Uterus (tissue), 3 donors: ENCODE measurements at regions not wholly inside any gene's neighbourhood (a gene's known extent, or its start where the extent isn't known, plus 50 kb on each side); places are given as distances from the start of the nearest gene placed in this dataset.
A peak's percentile ranks its signal among the peaks of the same experiment; 100 is the strongest.

Source experiments
- DNase-seq, 2 donors: peaks; one replicate each; pipeline ENCODE4 v3.0.0-alpha.2; 2019 to 2020
- H3K27ac ChIP-seq, 2 donors: fragments of 200-600 bp; sonication (generic); 1 replicate in 1 of 2; 2 replicates in 1 of 2; pipeline ENCODE4 v1.5.1; 2016 to 2018
- H3K27me3 ChIP-seq, 2 donors: fragments of 200-600 bp; sonication (generic); one replicate each; pipeline ENCODE4 v1.5.1; 2018 to 2019; ENCODE audit warnings: control low read depth in 1 of 2
- H3K36me3 ChIP-seq, 2 donors: fragments of 200-600 bp; sonication (generic); one replicate each; pipeline ENCODE4 v1.5.1; 2019; ENCODE audit warnings: control low read depth in 1 of 2
- H3K4me1 ChIP-seq, 2 donors: fragments of 200-600 bp; sonication (generic); one replicate each; pipeline ENCODE4 v1.5.1; 2018 to 2019; ENCODE audit warnings: control low read depth in 1 of 2
- H3K4me3 ChIP-seq, 2 donors: fragments of 200-600 bp; sonication (generic); 1 replicate in 1 of 2; 2 replicates in 1 of 2; pipeline ENCODE4 v1.5.1; 2018 to 2019; ENCODE audit warnings: mild to moderate bottlenecking in 1 of 2
- H3K9me3 ChIP-seq, 2 donors: fragments of 200-600 bp; sonication (generic); one replicate each; pipeline ENCODE4 v1.5.1; 2019; ENCODE audit warnings: control low read depth in 1 of 2
- CTCF ChIP-seq, 4 experiments: fragments of 200-600 bp in 2 of 4; fragments of 450-650 bp in 2 of 4; sonication (generic) in 2 of 4; IDR thresholded peaks; one replicate each; pipeline ENCODE4 v1.5.1; 2016 to 2019; ENCODE audit warnings: antibody characterized with exemption in 4 of 4, mild to moderate bottlenecking in 2 of 4, moderate library complexity in 1 of 4
- POLR2A ChIP-seq, 2 donors: fragments of 450-650 bp; IDR thresholded peaks; one replicate each; pipeline ENCODE4 v1.6.1; 2016; ENCODE audit warnings: antibody characterized with exemption in 2 of 2, mild to moderate bottlenecking in 1 of 2, moderate library complexity in 1 of 2
- intact Hi-C: fragments of 100-400 bp; cut with DNase I; formaldehyde crosslinking; loops from one replicate; pipeline ENCODE4 v1.15.1; 2023; ENCODE audit warnings: low total_unique reads
- donor health status: DM: yes; HTN: yes; CAD: no.

GRCh38 chr4:26174027-26174426 is 146.8 kb upstream of the RBPJ start:
- H3K36me3 ChIP-seq: no peaks in the 10 kb centered on the region
- no peaks in the 10 kb centered on the region for H3K4me1 ChIP-seq
- H3K9me3 ChIP-seq: no peaks in the 10 kb centered on the region
- no peak for DNase-seq
- no peak overlapping the region for H3K27ac ChIP-seq
- intact Hi-C loops: no loop called here
- H3K27me3 ChIP-seq: no peaks in the 10 kb centered on the region
- no peak for TF ChIP-seq CTCF (IDR thresholded peaks at IDR 0.05)
- TF ChIP-seq POLR2A (IDR thresholded peaks at IDR 0.05): no peak
- no peak overlapping the region for H3K4me3 ChIP-seq

DNA sequence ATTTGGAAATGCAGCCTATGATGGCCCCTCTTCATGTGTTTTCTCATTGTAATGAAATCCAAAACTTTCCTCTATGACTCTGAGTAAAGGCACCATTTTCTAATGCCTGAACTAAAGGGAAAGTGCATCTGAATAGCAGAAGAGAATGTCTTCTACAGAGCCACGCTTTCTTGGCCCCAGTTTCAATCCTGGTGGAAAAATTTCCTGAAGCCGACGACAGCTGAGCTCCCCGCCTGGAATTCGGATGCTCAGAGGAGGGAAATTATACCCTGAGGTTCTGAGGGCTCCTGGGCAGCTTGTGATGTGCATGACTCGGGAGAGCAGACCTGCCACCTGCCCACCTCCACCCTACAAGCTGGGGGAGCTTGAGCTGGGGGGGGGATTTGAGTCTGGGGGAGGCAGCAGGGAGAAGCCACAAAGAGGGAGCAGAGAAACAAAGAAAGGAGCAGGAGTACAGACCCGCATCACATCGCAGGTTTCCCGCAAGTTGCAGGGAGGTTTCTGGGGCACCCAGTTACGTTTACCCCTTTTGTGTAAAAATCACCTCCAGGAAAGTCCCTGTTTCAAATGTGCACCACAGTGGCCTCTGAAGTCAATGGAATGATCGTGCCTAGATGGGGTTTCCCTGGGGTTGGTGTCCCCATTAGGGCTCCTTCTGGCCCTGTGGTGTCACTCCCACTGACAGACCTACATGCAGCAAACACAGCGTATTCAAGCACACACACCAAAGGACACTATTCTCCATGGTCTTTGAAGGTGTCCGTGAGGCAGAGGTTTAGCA is 145.6 kb upstream of the RBPJ start:
- Histone ChIP-seq H3K36me3 (no peaks in the 10 kb centered on the region), H3K4me1 (no peaks in the 10 kb centered on the region), H3K9me3 (no peaks in the 10 kb centered on the region), H3K4me3 (no peak overlapping the region), H3K27me3 (no peaks in the 10 kb centered on the region), H3K27ac (no peak overlapping the region)
- TF ChIP-seq CTCF (IDR thresholded peaks at IDR 0.05): no peak
- TF ChIP-seq POLR2A (IDR thresholded peaks at IDR 0.05): no peak
- no peak for DNase-seq
- intact Hi-C loops: no loop called here

DNA sequence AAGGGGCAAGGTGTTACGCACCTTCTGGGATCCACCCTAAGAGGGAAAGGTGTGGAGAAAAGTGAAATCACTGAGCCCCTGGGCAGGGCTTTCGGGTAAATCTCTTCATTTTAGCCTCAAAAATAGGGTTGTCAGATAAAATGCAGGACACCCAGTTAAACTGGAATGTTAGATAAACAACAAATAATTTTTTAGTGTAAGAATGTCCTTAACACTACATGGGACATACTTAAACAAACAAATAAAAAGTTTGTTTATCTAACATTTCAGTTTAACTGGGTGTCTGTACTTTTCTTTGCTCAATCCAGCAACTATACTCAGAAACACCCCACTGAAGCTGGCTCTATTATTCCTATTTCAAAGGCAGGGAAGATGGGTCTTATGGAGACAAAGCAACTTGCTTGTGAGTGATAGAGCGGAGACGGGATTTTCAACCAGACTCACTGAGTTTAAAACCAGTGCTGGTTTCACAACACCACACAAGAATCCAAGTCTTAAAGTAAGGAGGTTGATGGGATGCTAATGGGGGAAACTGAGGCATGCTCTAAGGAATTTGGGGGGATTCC is 144.8 kb upstream of the RBPJ start:
- Histone ChIP-seq H3K36me3 (no peaks in the 10 kb centered on the region), H3K9me3 (no peaks in the 10 kb centered on the region), H3K27ac (no peak overlapping the region), H3K4me1 (no peaks in the 10 kb centered on the region), H3K27me3 (no peaks in the 10 kb centered on the region), H3K4me3 (no peak overlapping the region)
- intact Hi-C loops: no loop called here
- no peak for TF ChIP-seq CTCF (IDR thresholded peaks at IDR 0.05)
- no peak for TF ChIP-seq POLR2A (IDR thresholded peaks at IDR 0.05)
- DNase-seq: no peak

DNA sequence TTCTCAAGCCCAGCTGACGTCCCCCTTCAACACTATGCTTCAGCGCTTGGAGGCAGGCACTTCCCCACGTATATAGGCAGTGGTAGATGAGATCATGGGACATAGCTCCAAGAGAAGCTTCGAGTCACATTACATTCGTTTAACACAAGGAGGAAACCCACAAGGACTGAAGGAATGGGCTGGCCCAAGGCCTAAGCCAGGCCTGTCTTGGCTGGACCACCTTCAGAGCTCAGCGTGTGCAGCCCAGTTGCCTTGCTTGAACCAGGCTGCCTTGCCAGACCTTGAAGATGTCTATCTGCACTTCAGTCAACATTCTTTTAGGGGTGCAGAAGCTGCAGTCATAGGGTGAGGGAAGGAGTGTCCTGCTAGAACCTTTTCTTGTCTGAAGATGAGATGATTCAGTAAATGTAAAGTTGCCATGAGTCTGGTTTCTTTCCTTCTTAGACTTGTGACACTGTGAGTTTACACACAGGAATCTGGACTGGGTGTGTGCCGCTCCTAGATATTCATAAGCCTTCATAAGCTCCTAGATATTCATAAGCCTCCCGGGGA is 144.1 kb upstream of the RBPJ start:
- no peak for TF ChIP-seq CTCF (IDR thresholded peaks at IDR 0.05)
- no peak for TF ChIP-seq POLR2A (IDR thresholded peaks at IDR 0.05)
- no peaks in the 10 kb centered on the region for H3K9me3 ChIP-seq
- H3K27me3 ChIP-seq: no peaks in the 10 kb centered on the region
- intact Hi-C loops: no loop called here
- H3K4me3 ChIP-seq: no peak overlapping the region
- no peak overlapping the region for H3K27ac ChIP-seq
- no peak for DNase-seq
- no peaks in the 10 kb centered on the region for H3K36me3 ChIP-seq
- no peaks in the 10 kb centered on the region for H3K4me1 ChIP-seq

- no peaks in the 10 kb centered on the region for H3K27me3 ChIP-seq
- no peak overlapping the region for H3K4me3 ChIP-seq
- H3K9me3 ChIP-seq: no peaks in the 10 kb centered on the region
- no peak overlapping the region for H3K27ac ChIP-seq
- peak; percentile 27 to 40 for DNase-seq
- TF ChIP-seq CTCF (IDR thresholded peaks at IDR 0.05): no peak
- no peak for TF ChIP-seq POLR2A (IDR thresholded peaks at IDR 0.05)
- no peaks in the 10 kb centered on the region for H3K36me3 ChIP-seq
- no peaks in the 10 kb centered on the region for H3K4me1 ChIP-seq
- intact Hi-C loops: no loop called here
Measured at GRCh38 chr4:26178854-26179253, 142.0 kb upstream of the RBPJ start.
